Activated CD8-positive, alpha-beta T cell treated with anti-CD3 and anti-CD28 coated beads for 36 hours (primary cell): ENCODE measurements at regions not wholly inside any gene's neighbourhood (a gene's known extent, or its start where the extent isn't known, plus 50 kb on each side); places are given as distances from the start of the nearest gene placed in this dataset.

ENCODE experiments used
- ATAC-seq: fragments of 200-7000 bp; cut with Tn5 transposase; one replicate; pipeline ENCODE4 v1.10.0; 2021; ENCODE audit warnings: mild to moderate bottlenecking, moderate library complexity
- CTCF ChIA-PET: fragments of 350-600 bp; sonication (Branson Sonifier 250); formaldehyde crosslinking; loops from one replicate; lab custom pipeline; 2021; ENCODE audit warnings: antibody characterized with exemption; lab: Charles Lee
- POLR2A ChIA-PET: fragments of 350-600 bp; sonication (Branson Sonifier 250); formaldehyde crosslinking; loops from one replicate; lab custom pipeline; 2021; ENCODE audit warnings: antibody characterized with exemption; lab: Charles Lee
- DNase-seq: peaks from one replicate; pipeline ENCODE4 v3.0.0-alpha.2; 2020
- H3K27ac Mint-ChIP-seq: one replicate; pipeline ENCODE4 v1.8.0; 2021; ENCODE audit warnings: mild to moderate bottlenecking, mixed read lengths
- H3K27me3 Mint-ChIP-seq: one replicate; pipeline ENCODE4 v1.8.0; 2021; ENCODE audit warnings: mixed read lengths
- H3K36me3 Mint-ChIP-seq: one replicate; pipeline ENCODE4 v1.8.0; 2021; ENCODE audit warnings: low read depth, mixed read lengths
- H3K4me1 Mint-ChIP-seq: one replicate; pipeline ENCODE4 v1.8.0; 2021; ENCODE audit warnings: low read depth, mixed read lengths
- H3K4me3 Mint-ChIP-seq: one replicate; pipeline ENCODE4 v1.8.0; 2021; ENCODE audit warnings: mild to moderate bottlenecking, moderate library complexity, mixed read lengths
- H3K9me3 Mint-ChIP-seq: one replicate; pipeline ENCODE4 v1.8.0; 2021; ENCODE audit warnings: mixed read lengths
- intact Hi-C: fragments of 100-400 bp; cut with micrococcal nuclease; formaldehyde crosslinking; loops from one replicate; pipeline ENCODE4 v1.10.0; 2022
- TF ChIP-seq, protein P1 (sequence below): fragments of 200-600 bp; IDR thresholded peaks from one replicate; pipeline ENCODE4 v1.8.0; 2022; ENCODE audit warnings: antibody characterized with exemption, mild to moderate bottlenecking

DNA sequence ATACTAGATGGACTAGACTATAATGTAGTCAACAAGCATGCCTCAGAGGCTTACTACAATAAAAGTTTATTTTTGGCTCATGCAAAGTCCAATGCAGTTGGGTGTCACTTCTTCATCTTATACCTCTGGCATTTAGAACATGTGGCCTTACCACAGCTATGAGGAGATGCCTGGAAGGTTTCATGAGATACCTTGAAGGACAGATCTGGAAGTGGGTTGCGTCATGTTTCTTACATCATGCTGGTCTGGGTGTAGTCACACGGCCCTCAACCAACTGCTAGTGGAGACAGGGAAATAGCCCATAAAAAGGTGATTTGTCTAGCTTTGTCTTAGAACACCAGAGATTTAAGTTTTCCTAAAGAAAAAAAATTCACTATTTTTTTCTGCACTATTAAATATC is 91.7 kb upstream of the MMADHC start:
- Mint-ChIP-seq H3K4me3 (no peak overlapping the region), H3K36me3 (no peaks in the 10 kb centered on the region), H3K27ac (no peak overlapping the region), H3K4me1 (no peaks in the 10 kb centered on the region), H3K9me3 (no peaks in the 10 kb centered on the region), H3K27me3 (peaks cover 1% of the 10 kb centered on the region)
- ATAC-seq: no peak
- no peak for DNase-seq
- TF ChIP-seq, protein P1, sequence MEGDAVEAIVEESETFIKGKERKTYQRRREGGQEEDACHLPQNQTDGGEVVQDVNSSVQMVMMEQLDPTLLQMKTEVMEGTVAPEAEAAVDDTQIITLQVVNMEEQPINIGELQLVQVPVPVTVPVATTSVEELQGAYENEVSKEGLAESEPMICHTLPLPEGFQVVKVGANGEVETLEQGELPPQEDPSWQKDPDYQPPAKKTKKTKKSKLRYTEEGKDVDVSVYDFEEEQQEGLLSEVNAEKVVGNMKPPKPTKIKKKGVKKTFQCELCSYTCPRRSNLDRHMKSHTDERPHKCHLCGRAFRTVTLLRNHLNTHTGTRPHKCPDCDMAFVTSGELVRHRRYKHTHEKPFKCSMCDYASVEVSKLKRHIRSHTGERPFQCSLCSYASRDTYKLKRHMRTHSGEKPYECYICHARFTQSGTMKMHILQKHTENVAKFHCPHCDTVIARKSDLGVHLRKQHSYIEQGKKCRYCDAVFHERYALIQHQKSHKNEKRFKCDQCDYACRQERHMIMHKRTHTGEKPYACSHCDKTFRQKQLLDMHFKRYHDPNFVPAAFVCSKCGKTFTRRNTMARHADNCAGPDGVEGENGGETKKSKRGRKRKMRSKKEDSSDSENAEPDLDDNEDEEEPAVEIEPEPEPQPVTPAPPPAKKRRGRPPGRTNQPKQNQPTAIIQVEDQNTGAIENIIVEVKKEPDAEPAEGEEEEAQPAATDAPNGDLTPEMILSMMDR: no peak
- CTCF ChIA-PET: no interaction called here
- POLR2A ChIA-PET: no interaction called here
- intact Hi-C loops: no loop called here

DNA sequence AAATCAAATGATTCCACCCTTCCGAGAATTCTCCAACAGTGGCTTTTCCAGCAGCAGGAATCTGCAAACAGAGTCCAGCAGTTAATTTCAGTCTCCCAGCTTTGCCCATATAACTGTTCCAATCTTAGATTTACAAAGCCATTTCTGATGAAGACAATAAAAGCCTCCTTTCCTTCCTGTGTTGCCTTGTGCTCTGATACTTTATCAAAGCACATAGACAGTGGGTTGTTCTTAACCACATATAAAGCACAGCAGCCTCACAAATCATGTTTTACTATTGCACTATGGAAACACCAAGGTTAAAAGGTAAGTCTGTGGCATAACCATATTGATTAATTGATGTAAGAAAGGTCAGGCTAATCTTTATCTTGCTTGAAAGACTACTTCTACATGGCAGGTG is 89.8 kb upstream of the MMADHC start:
- no peak for DNase-seq
- intact Hi-C loops: no loop called here
- TF ChIP-seq, protein P1: no peak
- H3K9me3 Mint-ChIP-seq: no peaks in the 10 kb centered on the region
- no peak for ATAC-seq
- no peaks in the 10 kb centered on the region for H3K36me3 Mint-ChIP-seq
- no peak overlapping the region for H3K27ac Mint-ChIP-seq
- no peaks in the 10 kb centered on the region for H3K4me1 Mint-ChIP-seq
- no peak overlapping the region for H3K4me3 Mint-ChIP-seq
- ChIA-PET POLR2A (no interaction called here), CTCF (no interaction called here)
- peaks cover 1% of the 10 kb centered on the region for H3K27me3 Mint-ChIP-seq

DNA sequence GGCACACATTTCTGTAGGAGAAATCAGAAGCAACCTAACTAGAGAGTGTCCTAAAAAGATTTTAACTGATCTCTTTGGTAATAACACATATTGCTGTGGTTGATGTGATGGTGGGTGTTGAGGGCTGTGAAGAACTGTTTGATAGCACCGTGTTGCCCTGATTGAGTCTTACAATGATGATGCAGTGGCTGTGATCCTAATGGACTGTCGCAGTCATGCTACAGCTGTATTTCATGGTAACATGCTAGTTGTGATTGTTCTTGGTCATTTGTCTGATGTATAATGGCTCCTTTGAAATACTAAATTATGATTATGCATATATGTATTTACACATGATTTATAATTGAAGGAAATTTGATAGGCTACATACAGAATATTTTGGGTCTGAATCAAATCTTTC is 82.5 kb upstream of the MMADHC start:
- Mint-ChIP-seq H3K9me3 (no peaks in the 10 kb centered on the region), H3K4me3 (no peak overlapping the region), H3K27ac (no peak overlapping the region), H3K4me1 (no peaks in the 10 kb centered on the region), H3K36me3 (no peaks in the 10 kb centered on the region), H3K27me3 (peaks cover 3% of the 10 kb centered on the region)
- TF ChIP-seq, protein P1: no peak
- intact Hi-C loops: no loop called here
- DNase-seq (no peak), ATAC-seq (no peak)
- ChIA-PET POLR2A (no interaction called here), CTCF (no interaction called here)

DNA sequence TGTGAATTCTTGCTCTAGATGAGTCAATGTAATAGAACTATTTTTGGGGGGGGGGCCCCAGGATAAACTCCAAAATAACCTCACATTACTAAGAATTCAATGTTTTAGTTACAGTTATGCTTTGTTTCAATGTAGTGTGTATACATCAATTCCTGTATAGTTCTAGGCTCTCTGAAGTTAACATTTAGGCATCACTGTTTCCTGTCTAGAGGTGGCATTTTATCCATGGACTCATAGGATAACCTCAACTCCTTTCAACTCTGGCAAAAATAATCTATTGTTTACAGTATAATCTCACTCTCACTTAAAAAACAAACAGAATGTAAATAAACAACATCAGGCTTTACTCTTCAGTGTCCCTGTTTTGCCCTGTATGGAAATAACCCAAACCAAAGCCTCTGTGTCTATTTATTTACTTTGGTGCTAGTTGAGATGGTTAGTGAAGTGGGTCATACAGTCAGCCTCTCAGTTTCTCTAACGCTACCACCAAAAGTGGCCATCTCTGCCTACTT is 79.3 kb upstream of the MMADHC start:
- no peak overlapping the region for H3K27ac Mint-ChIP-seq
- peaks cover 2% of the 10 kb centered on the region for H3K9me3 Mint-ChIP-seq
- H3K27me3 Mint-ChIP-seq: peaks cover 3% of the 10 kb centered on the region
- CTCF ChIA-PET: no interaction called here
- no peaks in the 10 kb centered on the region for H3K4me1 Mint-ChIP-seq
- intact Hi-C loops: no loop called here
- DNase-seq (no peak), ATAC-seq (no peak)
- TF ChIP-seq, protein P1: no peak
- H3K36me3 Mint-ChIP-seq: no peaks in the 10 kb centered on the region
- POLR2A ChIA-PET: no interaction called here
- H3K4me3 Mint-ChIP-seq: no peak overlapping the region

DNA sequence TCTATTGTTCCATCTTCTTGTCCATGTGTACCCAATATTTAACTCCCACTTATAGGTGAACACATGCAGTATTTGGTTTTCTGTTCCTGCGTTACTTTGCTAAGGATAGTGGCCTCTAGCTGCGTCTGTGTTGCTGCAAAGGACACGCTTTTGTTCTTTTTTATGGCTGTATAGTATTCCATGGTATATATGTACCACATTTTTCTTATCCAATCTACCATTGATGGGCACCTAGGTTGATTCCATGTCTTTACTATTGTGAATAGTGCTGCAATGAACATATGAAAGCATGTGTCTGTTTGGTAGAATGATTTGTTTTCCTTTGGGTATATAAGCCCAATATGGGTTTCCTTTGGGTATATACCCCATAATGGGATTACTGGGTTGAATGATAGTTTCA is 77.3 kb upstream of the MMADHC start:
- Mint-ChIP-seq H3K27ac (no peak overlapping the region), H3K4me3 (no peak overlapping the region), H3K36me3 (no peaks in the 10 kb centered on the region), H3K4me1 (no peaks in the 10 kb centered on the region), H3K27me3 (peaks cover 4% of the 10 kb centered on the region), H3K9me3 (peaks cover 2% of the 10 kb centered on the region)
- no peak for DNase-seq
- ChIA-PET POLR2A (no interaction called here), CTCF (no interaction called here)
- no peak for ATAC-seq
- intact Hi-C loops: no loop called here
- TF ChIP-seq, protein P1: no peak
